ENCODE measurements at regions not wholly inside any gene's neighbourhood (a gene's known extent, or its start where the extent isn't known, plus 50 kb on each side); places are given as distances from the start of the nearest gene placed in this dataset.

DNA sequence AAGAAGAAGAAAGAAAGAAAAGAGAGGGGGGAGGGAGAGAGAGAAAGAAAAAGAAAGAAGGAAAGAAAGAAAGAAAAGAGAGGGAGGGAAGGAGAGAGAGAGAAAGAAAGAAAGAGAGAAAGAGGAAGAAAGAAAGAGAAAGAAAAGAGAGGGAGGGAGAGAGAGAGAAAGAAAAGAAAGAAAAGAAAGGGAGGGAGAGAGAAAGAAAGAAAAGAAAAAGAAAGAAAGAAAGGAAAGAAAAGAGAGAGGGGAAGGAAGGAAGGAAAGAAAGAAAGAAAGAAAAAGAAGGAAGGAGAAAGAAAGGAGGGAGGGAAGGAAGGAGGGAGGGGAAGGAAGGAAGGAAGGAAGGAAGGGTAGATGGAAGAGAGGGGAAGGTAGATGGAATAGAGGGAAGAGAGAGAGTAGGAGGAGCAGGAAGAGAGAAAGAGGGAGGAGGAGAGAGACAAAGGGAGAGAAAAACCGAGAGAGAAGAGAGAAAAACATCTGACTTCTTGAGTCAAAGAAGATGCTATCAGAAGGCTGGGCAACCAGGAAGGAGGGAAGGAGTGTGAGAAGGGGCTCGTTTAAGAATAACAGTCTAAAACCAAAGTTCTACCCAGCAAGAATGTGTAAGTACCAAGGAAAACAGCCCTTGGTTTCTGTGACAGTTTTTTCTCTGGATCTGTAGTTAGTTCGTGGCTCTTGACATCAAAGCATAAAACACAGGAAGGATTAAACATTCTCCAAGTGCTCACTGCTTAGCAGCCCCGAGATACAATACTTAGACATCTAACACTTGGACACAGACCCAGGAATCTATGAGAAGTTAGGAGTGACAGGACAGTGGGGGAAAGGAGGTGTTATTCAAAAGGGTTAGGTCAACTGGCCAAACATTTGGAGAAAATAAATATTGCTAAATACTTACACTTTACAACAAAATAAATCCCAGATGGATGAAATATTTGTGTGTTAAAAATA is 131.9 kb upstream of the STMND1 start:
- TF ChIP-seq RAD21 (IDR thresholded peaks at IDR 0.05; ENCODE audit: low read length) (no peak), POLR2A (IDR thresholded peaks at IDR 0.05; ENCODE audit: low read depth, low read length) (no peak), RFX5 (IDR thresholded peaks at IDR 0.05; ENCODE audit: low read depth, low read length) (no peak), MAZ (IDR thresholded peaks at IDR 0.05; ENCODE audit: borderline replicate concordance, low read depth, low read length) (no peak)
- TF ChIP-seq, protein P1, sequence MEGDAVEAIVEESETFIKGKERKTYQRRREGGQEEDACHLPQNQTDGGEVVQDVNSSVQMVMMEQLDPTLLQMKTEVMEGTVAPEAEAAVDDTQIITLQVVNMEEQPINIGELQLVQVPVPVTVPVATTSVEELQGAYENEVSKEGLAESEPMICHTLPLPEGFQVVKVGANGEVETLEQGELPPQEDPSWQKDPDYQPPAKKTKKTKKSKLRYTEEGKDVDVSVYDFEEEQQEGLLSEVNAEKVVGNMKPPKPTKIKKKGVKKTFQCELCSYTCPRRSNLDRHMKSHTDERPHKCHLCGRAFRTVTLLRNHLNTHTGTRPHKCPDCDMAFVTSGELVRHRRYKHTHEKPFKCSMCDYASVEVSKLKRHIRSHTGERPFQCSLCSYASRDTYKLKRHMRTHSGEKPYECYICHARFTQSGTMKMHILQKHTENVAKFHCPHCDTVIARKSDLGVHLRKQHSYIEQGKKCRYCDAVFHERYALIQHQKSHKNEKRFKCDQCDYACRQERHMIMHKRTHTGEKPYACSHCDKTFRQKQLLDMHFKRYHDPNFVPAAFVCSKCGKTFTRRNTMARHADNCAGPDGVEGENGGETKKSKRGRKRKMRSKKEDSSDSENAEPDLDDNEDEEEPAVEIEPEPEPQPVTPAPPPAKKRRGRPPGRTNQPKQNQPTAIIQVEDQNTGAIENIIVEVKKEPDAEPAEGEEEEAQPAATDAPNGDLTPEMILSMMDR (conservative IDR thresholded peaks at IDR 0.05; ENCODE audit: low read depth, low read length), result no peak
